Astrocyte (in vitro differentiated cells and primary cell): ENCODE measurements at regions not wholly inside any gene's neighbourhood (a gene's known extent, or its start where the extent isn't known, plus 50 kb on each side); places are given as distances from the start of the nearest gene placed in this dataset.

Source experiments
- DNase-seq: peaks from one replicate; pipeline ENCODE4 v3.0.0-alpha.2; 2010; ENCODE audit warnings: low read depth
- FAIRE-seq: peaks from 2 replicates; lab custom pipeline; 2011; peaks lifted over from hg19 to GRCh38; lab: Jason Lieb, UNC
- H2AFZ ChIP-seq: 2 replicates; pipeline ENCODE4 v1.6.0; 2012; ENCODE audit warnings: low read depth, low read length, inconsistent platforms
- H3K27ac ChIP-seq: 2 replicates; pipeline ENCODE4 v1.5.1; 2011; ENCODE audit warnings: low read depth, low read length, inconsistent platforms
- H3K27me3 ChIP-seq: 2 replicates; pipeline ENCODE4 v1.6.0; 2011; ENCODE audit warnings: low read length, inconsistent platforms; ENCODE audit not compliant: insufficient read depth
- H3K36me3 ChIP-seq: 2 replicates; pipeline ENCODE4 v1.5.1; 2011; ENCODE audit warnings: low read length, inconsistent platforms; ENCODE audit not compliant: insufficient read depth
- H3K4me1 ChIP-seq: 2 replicates; pipeline ENCODE4 v1.5.1; 2011; ENCODE audit warnings: low read length, inconsistent platforms; ENCODE audit not compliant: insufficient read depth
- H3K4me2 ChIP-seq: 2 replicates; pipeline ENCODE4 v1.6.0; 2012; ENCODE audit warnings: low read length, inconsistent platforms
- H3K4me3 ChIP-seq: 2 replicates; pipeline ENCODE4 v1.5.1; 2011; ENCODE audit warnings: low read depth, mild to moderate bottlenecking, low read length, inconsistent platforms; ENCODE audit not compliant: insufficient read depth
- H3K79me2 ChIP-seq: 2 replicates; pipeline ENCODE4 v1.6.0; 2012; ENCODE audit warnings: mild to moderate bottlenecking, low read length, inconsistent platforms; ENCODE audit not compliant: insufficient read depth
- H3K9ac ChIP-seq: 2 replicates; pipeline ENCODE4 v1.6.0; 2012; ENCODE audit warnings: mild to moderate bottlenecking, low read length, inconsistent platforms
- H3K9me3 ChIP-seq: 2 replicates; pipeline ENCODE4 v1.5.1; 2012; ENCODE audit warnings: low read depth, mild to moderate bottlenecking, low read length, inconsistent platforms; ENCODE audit not compliant: insufficient read depth
- H4K20me1 ChIP-seq: 2 replicates; pipeline ENCODE4 v1.6.0; 2012; ENCODE audit warnings: low read length, inconsistent platforms; ENCODE audit not compliant: insufficient read depth
- H3K27ac Mint-ChIP-seq: one replicate; pipeline ENCODE4 v1.8.0; 2021; ENCODE audit warnings: mild to moderate bottlenecking, mixed read lengths; ENCODE audit not compliant: unreplicated experiment
- H3K27me3 Mint-ChIP-seq: one replicate; pipeline ENCODE4 v1.8.0; 2021; ENCODE audit warnings: low read depth, mixed read lengths; ENCODE audit not compliant: unreplicated experiment
- H3K36me3 Mint-ChIP-seq: one replicate; pipeline ENCODE4 v1.8.0; 2021; ENCODE audit warnings: low read depth, mixed read lengths; ENCODE audit not compliant: unreplicated experiment
- H3K4me1 Mint-ChIP-seq: one replicate; pipeline ENCODE4 v1.8.0; 2021; ENCODE audit warnings: low read depth, mixed read lengths; ENCODE audit not compliant: unreplicated experiment
- H3K4me3 Mint-ChIP-seq: one replicate; pipeline ENCODE4 v1.8.0; 2021; ENCODE audit warnings: mild to moderate bottlenecking, moderate library complexity, mixed read lengths; ENCODE audit not compliant: unreplicated experiment
- H3K9me3 Mint-ChIP-seq: one replicate; pipeline ENCODE4 v1.8.0; 2021; ENCODE audit warnings: mild to moderate bottlenecking, mixed read lengths; ENCODE audit not compliant: unreplicated experiment
- CTCF ChIP-seq: IDR thresholded peaks from 2 replicates; pipeline ENCODE4 v1.5.1; 2011; ENCODE audit warnings: low read depth, mild to moderate bottlenecking, inconsistent platforms, low read length, moderate library complexity; ENCODE audit not compliant: insufficient read depth
- EZH2 ChIP-seq: IDR thresholded peaks from 2 replicates; pipeline ENCODE4 v1.6.1; 2012; ENCODE audit warnings: mild to moderate bottlenecking, low read length, inconsistent platforms; ENCODE audit not compliant: insufficient read depth

- Histone ChIP-seq H3K27me3 (no peaks in the 10 kb centered on the region), H4K20me1 (no peaks in the 10 kb centered on the region), H3K9ac (no peak overlapping the region)
These were observed 374.7 kb downstream of the TRIB2 start for GRCh38 chr2:13091455-13091854.

GRCh38 chr2:13091861-13092378, 375.2 kb downstream of the TRIB2 start:
- Histone ChIP-seq H3K4me2 (no peak overlapping the region), H2AFZ (no peak overlapping the region), H3K27ac (no peak overlapping the region), H3K9me3 (no peaks in the 10 kb centered on the region), H3K9ac (no peak overlapping the region), H3K79me2 (no peaks in the 10 kb centered on the region), H3K4me3 (no peak overlapping the region), H3K36me3 (no peaks in the 10 kb centered on the region), H3K4me1 (no peaks in the 10 kb centered on the region), H4K20me1 (no peaks in the 10 kb centered on the region), H3K27me3 (no peaks in the 10 kb centered on the region)
- DNase-seq (no peak), FAIRE-seq (no peak)
- Mint-ChIP-seq H3K27ac (no peak overlapping the region), H3K9me3 (no peaks in the 10 kb centered on the region), H3K27me3 (peaks cover 2% of the 10 kb centered on the region), H3K36me3 (no peaks in the 10 kb centered on the region), H3K4me1 (no peaks in the 10 kb centered on the region), H3K4me3 (no peak overlapping the region)
- TF ChIP-seq CTCF (no peak), EZH2 (no peak)

More at GRCh38 chr2:13091455-13091854, 374.7 kb downstream of the TRIB2 start:
- Mint-ChIP-seq H3K36me3 (no peaks in the 10 kb centered on the region), H3K27ac (no peak overlapping the region), H3K9me3 (no peaks in the 10 kb centered on the region), H3K4me1 (no peaks in the 10 kb centered on the region), H3K27me3 (peaks cover 2% of the 10 kb centered on the region), H3K4me3 (no peak overlapping the region)
- DNase-seq (peak; percentile 7), FAIRE-seq (no peak)
- TF ChIP-seq EZH2 (no peak), CTCF (no peak)
- Histone ChIP-seq H3K9me3 (no peaks in the 10 kb centered on the region), H3K4me3 (no peak overlapping the region), H3K4me1 (no peaks in the 10 kb centered on the region), H3K36me3 (no peaks in the 10 kb centered on the region), H3K27ac (no peak overlapping the region), H3K4me2 (no peak overlapping the region), H2AFZ (no peak overlapping the region), H3K79me2 (no peaks in the 10 kb centered on the region)

- Histone ChIP-seq H3K4me2 (no peak overlapping the region), H3K9me3 (no peaks in the 10 kb centered on the region), H3K9ac (no peak overlapping the region), H2AFZ (no peak overlapping the region), H3K79me2 (no peaks in the 10 kb centered on the region), H3K36me3 (no peaks in the 10 kb centered on the region), H3K27me3 (no peaks in the 10 kb centered on the region), H3K4me1 (no peaks in the 10 kb centered on the region), H3K27ac (no peak overlapping the region), H4K20me1 (no peaks in the 10 kb centered on the region), H3K4me3 (no peak overlapping the region)
- Mint-ChIP-seq H3K9me3 (no peaks in the 10 kb centered on the region), H3K4me1 (no peaks in the 10 kb centered on the region), H3K4me3 (no peak overlapping the region), H3K27me3 (no peaks in the 10 kb centered on the region), H3K36me3 (no peaks in the 10 kb centered on the region), H3K27ac (no peak overlapping the region)
- no peak for TF ChIP-seq EZH2
- TF ChIP-seq CTCF = no peak
- FAIRE-seq = no peak
- no peak for DNase-seq
These were observed 376.8 kb downstream of the TRIB2 start for GRCh38 chr2:13093416-13093991.
